Fibroblast of the aortic adventitia (primary cell): ENCODE measurements at regions not wholly inside any gene's neighbourhood (a gene's known extent, or its start where the extent isn't known, plus 50 kb on each side); places are given as distances from the start of the nearest gene placed in this dataset.

ENCODE experiments used
- DNase-seq: peaks from one replicate; pipeline ENCODE4 v3.0.0-alpha.2; 2010; ENCODE audit warnings: low read depth
- H3K4me3 ChIP-seq: 2 replicates; pipeline ENCODE4 v1.5.1; 2011; ENCODE audit warnings: low read depth, mild to moderate bottlenecking, control low read depth, low read length, moderate library complexity
- TF ChIP-seq, protein P1 (sequence below): IDR thresholded peaks from 2 replicates; pipeline ENCODE4 v1.5.1; 2011; ENCODE audit warnings: mild to moderate bottlenecking, low read length, control low read depth, inconsistent platforms; ENCODE audit not compliant: insufficient read depth

DNA sequence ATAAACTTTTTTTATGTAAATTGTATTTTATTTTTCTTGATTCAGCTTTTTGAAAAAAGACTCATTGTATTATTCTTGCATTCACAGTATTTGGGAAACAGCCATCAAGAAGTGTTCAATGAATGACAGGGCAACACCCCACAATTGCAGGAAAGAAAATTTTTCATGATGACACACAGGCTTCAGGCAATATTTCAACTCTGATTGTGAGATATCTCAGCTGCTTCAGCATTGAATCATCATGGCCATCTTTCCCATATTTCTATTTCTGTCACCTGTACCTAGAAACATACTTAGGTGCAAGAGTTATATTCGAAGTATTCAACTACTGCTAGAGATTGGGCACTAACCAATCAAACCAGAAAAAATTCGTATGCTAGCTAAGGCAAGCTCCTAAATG is 446.0 kb downstream of the ISL1 start:
- DNase-seq, result no peak
- no peak overlapping the region for H3K4me3 ChIP-seq
- TF ChIP-seq, protein P1, sequence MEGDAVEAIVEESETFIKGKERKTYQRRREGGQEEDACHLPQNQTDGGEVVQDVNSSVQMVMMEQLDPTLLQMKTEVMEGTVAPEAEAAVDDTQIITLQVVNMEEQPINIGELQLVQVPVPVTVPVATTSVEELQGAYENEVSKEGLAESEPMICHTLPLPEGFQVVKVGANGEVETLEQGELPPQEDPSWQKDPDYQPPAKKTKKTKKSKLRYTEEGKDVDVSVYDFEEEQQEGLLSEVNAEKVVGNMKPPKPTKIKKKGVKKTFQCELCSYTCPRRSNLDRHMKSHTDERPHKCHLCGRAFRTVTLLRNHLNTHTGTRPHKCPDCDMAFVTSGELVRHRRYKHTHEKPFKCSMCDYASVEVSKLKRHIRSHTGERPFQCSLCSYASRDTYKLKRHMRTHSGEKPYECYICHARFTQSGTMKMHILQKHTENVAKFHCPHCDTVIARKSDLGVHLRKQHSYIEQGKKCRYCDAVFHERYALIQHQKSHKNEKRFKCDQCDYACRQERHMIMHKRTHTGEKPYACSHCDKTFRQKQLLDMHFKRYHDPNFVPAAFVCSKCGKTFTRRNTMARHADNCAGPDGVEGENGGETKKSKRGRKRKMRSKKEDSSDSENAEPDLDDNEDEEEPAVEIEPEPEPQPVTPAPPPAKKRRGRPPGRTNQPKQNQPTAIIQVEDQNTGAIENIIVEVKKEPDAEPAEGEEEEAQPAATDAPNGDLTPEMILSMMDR, result no peak

- TF ChIP-seq, protein P1, result no peak
- no peak for DNase-seq
- H3K4me3 ChIP-seq, result no peak overlapping the region
Observed at GRCh38 chr5:51829691-51830090, 446.4 kb downstream of the ISL1 start.

GRCh38 chr5:51832934-51833470 is 449.8 kb downstream of the ISL1 start:
- TF ChIP-seq, protein P1, result no peak
- no peak for DNase-seq
- no peak overlapping the region for H3K4me3 ChIP-seq

- no peak for DNase-seq
- TF ChIP-seq, protein P1, result no peak
Observed at GRCh38 chr5:51838459-51838858, 455.2 kb downstream of the ISL1 start.

DNA sequence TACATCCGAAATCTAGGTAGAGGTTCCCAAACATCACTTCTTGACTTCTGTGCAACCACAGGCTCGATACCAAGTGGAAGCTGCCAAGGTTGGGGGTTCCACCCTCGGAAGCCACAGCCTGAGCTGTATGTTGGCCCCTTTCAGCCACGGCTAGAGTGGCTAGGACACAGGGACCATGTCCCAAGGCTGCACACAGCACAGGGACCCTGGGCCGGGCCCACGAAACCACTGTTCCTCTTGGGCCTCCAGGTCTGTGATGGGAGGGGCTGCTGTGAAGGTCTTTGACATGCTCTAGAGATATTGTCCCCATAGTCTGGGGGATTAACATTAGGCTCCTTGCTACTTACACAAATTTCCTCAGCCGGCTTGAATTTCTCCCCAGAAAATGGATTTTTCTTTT is 460.6 kb downstream of the ISL1 start:
- TF ChIP-seq, protein P1, result no peak
- no peak for DNase-seq
- H3K4me3 ChIP-seq, result no peak overlapping the region

More at GRCh38 chr5:51838459-51838858, 455.2 kb downstream of the ISL1 start:
- no peak overlapping the region for H3K4me3 ChIP-seq

DNA sequence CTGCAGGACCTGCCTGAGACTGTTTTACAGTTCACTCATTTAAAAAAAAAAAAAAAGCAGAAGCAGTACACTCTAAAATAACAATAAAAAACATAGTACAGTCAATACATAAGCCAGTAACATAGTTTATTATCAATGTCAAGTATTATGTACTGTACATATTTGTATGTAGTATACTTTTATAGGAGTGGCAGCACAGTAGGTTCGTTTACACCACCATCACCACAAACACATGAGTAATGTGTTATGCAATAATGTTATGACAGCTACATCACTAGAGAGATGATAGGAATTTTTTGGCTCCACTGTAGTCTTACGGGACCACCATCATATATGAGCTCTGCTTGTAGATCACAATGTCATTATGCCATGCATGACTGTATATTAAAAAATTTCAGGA is 462.8 kb downstream of the ISL1 start:
- no peak overlapping the region for H3K4me3 ChIP-seq
- TF ChIP-seq, protein P1, result no peak
- no peak for DNase-seq

- TF ChIP-seq, protein P1, result no peak
- H3K4me3 ChIP-seq, result no peak overlapping the region
- no peak for DNase-seq
Observed at GRCh38 chr5:51859624-51860023, 476.4 kb downstream of the ISL1 start.
